22Rv1 (cell line): ENCODE measurements at regions not wholly inside any gene's neighbourhood (a gene's known extent, or its start where the extent isn't known, plus 50 kb on each side); places are given as distances from the start of the nearest gene placed in this dataset.

ENCODE experiments used
- ZFX ChIP-seq: fragments of 450-650 bp; IDR thresholded peaks from 2 replicates; pipeline ENCODE4 v1.6.1; 2017; ENCODE audit warnings: antibody characterized with exemption, borderline replicate concordance
- TF ChIP-seq, protein P1 (sequence below): fragments of 450-650 bp; IDR thresholded peaks from 2 replicates; pipeline ENCODE4 v1.5.1; 2017; ENCODE audit warnings: mild to moderate bottlenecking

DNA sequence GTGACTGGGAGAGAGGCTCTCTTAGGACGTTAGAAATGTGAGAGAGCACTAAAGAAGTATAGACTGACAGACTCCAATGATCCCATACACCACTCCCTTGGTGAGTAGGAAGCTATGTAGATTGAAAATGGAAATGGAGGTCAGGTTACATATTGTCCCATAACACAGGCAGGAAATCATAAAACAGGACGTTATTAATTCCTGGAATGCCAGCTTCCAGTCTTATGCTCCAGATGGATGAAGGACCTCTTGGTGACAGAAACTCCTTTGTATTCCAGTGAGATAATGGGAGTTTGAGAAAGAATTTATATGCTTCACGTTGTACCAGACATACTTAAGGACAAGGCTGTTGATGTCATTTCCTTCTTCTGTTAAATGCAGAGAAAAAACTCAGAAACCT is 338.2 kb upstream of the ITGA1 start:
- TF ChIP-seq, protein P1, sequence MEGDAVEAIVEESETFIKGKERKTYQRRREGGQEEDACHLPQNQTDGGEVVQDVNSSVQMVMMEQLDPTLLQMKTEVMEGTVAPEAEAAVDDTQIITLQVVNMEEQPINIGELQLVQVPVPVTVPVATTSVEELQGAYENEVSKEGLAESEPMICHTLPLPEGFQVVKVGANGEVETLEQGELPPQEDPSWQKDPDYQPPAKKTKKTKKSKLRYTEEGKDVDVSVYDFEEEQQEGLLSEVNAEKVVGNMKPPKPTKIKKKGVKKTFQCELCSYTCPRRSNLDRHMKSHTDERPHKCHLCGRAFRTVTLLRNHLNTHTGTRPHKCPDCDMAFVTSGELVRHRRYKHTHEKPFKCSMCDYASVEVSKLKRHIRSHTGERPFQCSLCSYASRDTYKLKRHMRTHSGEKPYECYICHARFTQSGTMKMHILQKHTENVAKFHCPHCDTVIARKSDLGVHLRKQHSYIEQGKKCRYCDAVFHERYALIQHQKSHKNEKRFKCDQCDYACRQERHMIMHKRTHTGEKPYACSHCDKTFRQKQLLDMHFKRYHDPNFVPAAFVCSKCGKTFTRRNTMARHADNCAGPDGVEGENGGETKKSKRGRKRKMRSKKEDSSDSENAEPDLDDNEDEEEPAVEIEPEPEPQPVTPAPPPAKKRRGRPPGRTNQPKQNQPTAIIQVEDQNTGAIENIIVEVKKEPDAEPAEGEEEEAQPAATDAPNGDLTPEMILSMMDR: no peak
- no peak for TF ChIP-seq ZFX
